ENCODE measurements at regions not wholly inside any gene's neighbourhood (a gene's known extent, or its start where the extent isn't known, plus 50 kb on each side); places are given as distances from the start of the nearest gene placed in this dataset.

GRCh38 chr17:63070031-63070430 lies 104.0 kb downstream of the TANC2 start:
- no peak overlapping the region for H3K4me3 ChIP-seq (ENCODE audit: low read depth, low read length)
- no peak for DNase-seq (ENCODE audit: low read depth)
- no peak for TF ChIP-seq CTCF (IDR thresholded peaks at IDR 0.05; ENCODE audit: low read depth, low read length, missing control alignments)
- in situ Hi-C loops (cut with HindIII; ENCODE audit: low sequenced_read_pairs): no loop called here

GRCh38 chr17:63071797-63072196 lies 105.8 kb downstream of the TANC2 start:
- no peak for TF ChIP-seq CTCF (IDR thresholded peaks at IDR 0.05; ENCODE audit: low read depth, low read length, missing control alignments)
- in situ Hi-C loops (cut with HindIII; ENCODE audit: low sequenced_read_pairs): no loop called here
- no peak overlapping the region for H3K4me3 ChIP-seq (ENCODE audit: low read depth, low read length)
- DNase-seq (ENCODE audit: low read depth): no peak

GRCh38 chr17:63075969-63076368 lies 109.9 kb downstream of the TANC2 start:
- no peak overlapping the region for H3K4me3 ChIP-seq (ENCODE audit: low read depth, low read length)
- TF ChIP-seq CTCF (IDR thresholded peaks at IDR 0.05; ENCODE audit: low read depth, low read length, missing control alignments): no peak
- in situ Hi-C loops (cut with HindIII; ENCODE audit: low sequenced_read_pairs): no loop called here
- DNase-seq (ENCODE audit: low read depth): no peak

GRCh38 chr17:63078707-63079106 lies 112.7 kb downstream of the TANC2 start:
- in situ Hi-C loops (cut with HindIII; ENCODE audit: low sequenced_read_pairs): no loop called here
- H3K4me3 ChIP-seq (ENCODE audit: low read depth, low read length): no peak overlapping the region
- no peak for DNase-seq (ENCODE audit: low read depth)
- TF ChIP-seq CTCF (IDR thresholded peaks at IDR 0.05; ENCODE audit: low read depth, low read length, missing control alignments): no peak

GRCh38 chr17:63082273-63082861 lies 116.3 kb downstream of the TANC2 start:
- peak; percentile 37 for TF ChIP-seq CTCF (IDR thresholded peaks at IDR 0.05; ENCODE audit: low read depth, low read length, missing control alignments)
- in situ Hi-C loops (cut with HindIII; ENCODE audit: low sequenced_read_pairs): no loop called here
- H3K4me3 ChIP-seq (ENCODE audit: low read depth, low read length): no peak overlapping the region
- DNase-seq (ENCODE audit: low read depth): peak; percentile 31

- TF ChIP-seq CTCF (IDR thresholded peaks at IDR 0.05; ENCODE audit: low read depth, low read length, missing control alignments): no peak
Measured at GRCh38 chr17:63082952-63083351, 116.9 kb downstream of the TANC2 start.

More at GRCh38 chr17:63082952-63083351, 116.9 kb downstream of the TANC2 start:
- in situ Hi-C loops (cut with HindIII; ENCODE audit: low sequenced_read_pairs): no loop called here
- H3K4me3 ChIP-seq (ENCODE audit: low read depth, low read length): no peak overlapping the region
- DNase-seq (ENCODE audit: low read depth): no peak
